ENCODE measurements at regions not wholly inside any gene's neighbourhood (a gene's known extent, or its start where the extent isn't known, plus 50 kb on each side); places are given as distances from the start of the nearest gene placed in this dataset.

- TF ChIP-seq MYC (IDR thresholded peaks at IDR 0.05; ENCODE audit: low read depth, low read length) (no peak), POLR2A (IDR thresholded peaks at IDR 0.05; ENCODE audit: extremely low read depth, insufficient read length) (no peak)
- no peak for DNase-seq (ENCODE audit: low read depth)
- H3K4me3 ChIP-seq (ENCODE audit: low read depth, low read length) = no peak overlapping the region
Measured at GRCh38 chr6:169984181-169985120, 233.0 kb downstream of the ERMARD start.

GRCh38 chr6:169983651-169984050, 232.2 kb downstream of the ERMARD start:
- H3K4me3 ChIP-seq (ENCODE audit: low read depth, low read length) = no peak overlapping the region
- TF ChIP-seq MYC (IDR thresholded peaks at IDR 0.05; ENCODE audit: low read depth, low read length) (no peak), MAX (IDR thresholded peaks at IDR 0.05; ENCODE audit: low read depth, low read length) (no peak), POLR2A (IDR thresholded peaks at IDR 0.05; ENCODE audit: extremely low read depth, insufficient read length) (no peak), CTCF (IDR thresholded peaks at IDR 0.05; ENCODE audit: low read depth, low read length) (no peak)
- DNase-seq (ENCODE audit: low read depth) = no peak

- no peak overlapping the region for H3K4me3 ChIP-seq (ENCODE audit: low read depth, low read length)
- no peak for DNase-seq (ENCODE audit: low read depth)
- TF ChIP-seq POLR2A (IDR thresholded peaks at IDR 0.05; ENCODE audit: extremely low read depth, insufficient read length) = no peak
Measured at GRCh38 chr6:169982461-169983386, 231.3 kb downstream of the ERMARD start.

GRCh38 chr6:169981969-169982368, 230.5 kb downstream of the ERMARD start:
- no peak for DNase-seq (ENCODE audit: low read depth)
- TF ChIP-seq CTCF (IDR thresholded peaks at IDR 0.05; ENCODE audit: low read depth, low read length) (no peak), MYC (IDR thresholded peaks at IDR 0.05; ENCODE audit: low read depth, low read length) (no peak), MAX (IDR thresholded peaks at IDR 0.05; ENCODE audit: low read depth, low read length) (no peak), POLR2A (IDR thresholded peaks at IDR 0.05; ENCODE audit: extremely low read depth, insufficient read length) (no peak)
- H3K4me3 ChIP-seq (ENCODE audit: low read depth, low read length) = no peak overlapping the region

GRCh38 chr6:169981568-169981967, 230.1 kb downstream of the ERMARD start:
- no peak for DNase-seq (ENCODE audit: low read depth)
- no peak overlapping the region for H3K4me3 ChIP-seq (ENCODE audit: low read depth, low read length)
- TF ChIP-seq MAX (IDR thresholded peaks at IDR 0.05; ENCODE audit: low read depth, low read length) (no peak), POLR2A (IDR thresholded peaks at IDR 0.05; ENCODE audit: extremely low read depth, insufficient read length) (no peak), MYC (IDR thresholded peaks at IDR 0.05; ENCODE audit: low read depth, low read length) (no peak), CTCF (IDR thresholded peaks at IDR 0.05; ENCODE audit: low read depth, low read length) (no peak)

GRCh38 chr6:169980826-169981450, 229.5 kb downstream of the ERMARD start:
- TF ChIP-seq POLR2A (IDR thresholded peaks at IDR 0.05; ENCODE audit: extremely low read depth, insufficient read length) = no peak
- no peak for TF ChIP-seq CTCF (IDR thresholded peaks at IDR 0.05; ENCODE audit: low read depth, low read length)
- TF ChIP-seq MAX (IDR thresholded peaks at IDR 0.05; ENCODE audit: low read depth, low read length) = no peak
- no peak for TF ChIP-seq MYC (IDR thresholded peaks at IDR 0.05; ENCODE audit: low read depth, low read length)
- DNase-seq (ENCODE audit: low read depth) = no peak

More at GRCh38 chr6:169980826-169981450, 229.5 kb downstream of the ERMARD start:
- H3K4me3 ChIP-seq (ENCODE audit: low read depth, low read length) = no peak overlapping the region
